GM18511 (cell line): ENCODE measurements at regions not wholly inside any gene's neighbourhood (a gene's known extent, or its start where the extent isn't known, plus 50 kb on each side); places are given as distances from the start of the nearest gene placed in this dataset.
"Not testable (repeated sequence)": the region's sequence is repeated elsewhere in the genome, so short reads cannot be mapped to it uniquely, and the experiment has no call there.

ENCODE experiments used
- ATAC-seq: cut with Tn5 transposase; IDR thresholded peaks from one replicate; pipeline ENCODE4 v1.9.1; 2021; ENCODE audit warnings: mild to moderate bottlenecking, moderate library complexity; ENCODE audit not compliant: unreplicated experiment

DNA sequence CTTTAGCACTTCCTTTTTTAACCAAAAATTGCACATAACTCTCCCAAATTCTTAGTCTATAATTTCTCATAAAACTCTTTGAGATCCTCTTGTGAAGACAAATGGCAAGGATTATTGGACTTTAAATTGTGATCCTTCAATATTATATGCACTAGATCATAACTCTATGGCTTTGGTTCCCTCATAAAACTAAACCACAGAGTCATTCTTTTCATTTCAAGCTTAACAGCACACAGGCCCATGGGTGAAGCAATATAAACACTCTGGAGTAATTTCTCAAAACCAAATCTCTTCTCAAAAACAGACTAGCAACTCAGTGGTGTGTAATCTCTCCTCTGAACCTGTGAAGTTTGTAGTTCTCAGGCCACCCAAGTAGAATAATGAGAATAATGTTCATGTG lies 171.0 kb upstream of the NECTIN3 start:
- no peak for ATAC-seq

DNA sequence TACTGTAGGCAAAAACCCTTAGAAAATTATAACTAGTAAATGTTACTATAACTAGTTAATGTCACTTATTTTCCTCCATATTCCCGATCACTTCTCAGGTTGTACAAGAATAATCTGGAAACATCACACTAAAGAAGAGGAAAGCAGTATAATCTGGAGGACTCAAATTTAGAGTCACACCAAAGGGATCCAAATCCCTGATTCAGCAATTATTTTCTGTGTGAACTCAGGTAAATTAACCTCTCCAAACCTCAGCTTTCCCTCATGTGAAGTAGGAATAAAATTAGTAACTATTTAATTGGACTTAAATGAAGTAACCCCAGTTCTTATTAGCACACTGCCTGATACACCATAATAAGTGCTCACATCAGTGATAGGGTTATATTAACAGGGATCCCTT lies 170.1 kb upstream of the NECTIN3 start:
- no peak for ATAC-seq

DNA sequence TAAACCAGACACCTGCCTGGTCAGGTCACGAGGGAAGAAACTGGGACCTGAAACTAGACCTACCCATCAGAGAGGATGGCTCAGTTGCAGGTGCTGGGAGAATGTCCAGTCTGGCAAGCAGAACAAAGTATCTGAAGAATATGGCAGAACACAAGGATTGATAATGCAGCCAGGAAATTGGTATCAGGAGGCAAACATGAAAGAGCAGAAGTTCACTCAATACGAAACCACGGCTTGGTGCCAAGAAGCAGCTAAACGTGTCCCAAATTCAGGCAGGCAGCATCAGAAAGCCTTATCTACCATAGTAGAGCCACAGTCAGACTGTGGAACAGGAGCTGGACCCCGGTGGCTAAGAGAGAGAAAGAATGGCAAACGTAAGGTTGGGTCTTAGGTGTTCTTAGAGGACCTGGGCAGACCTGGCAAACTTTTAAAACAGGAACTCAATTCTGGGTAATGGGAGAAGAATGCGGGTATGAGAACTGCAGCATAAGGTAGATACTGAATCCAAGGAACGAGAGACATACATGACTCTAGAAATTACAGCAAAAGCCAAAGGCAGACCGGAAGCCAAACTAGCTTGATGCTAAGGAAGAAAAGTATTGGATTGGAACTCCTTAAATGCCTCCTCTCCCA lies 169.0 kb upstream of the NECTIN3 start:
- no peak for ATAC-seq

DNA sequence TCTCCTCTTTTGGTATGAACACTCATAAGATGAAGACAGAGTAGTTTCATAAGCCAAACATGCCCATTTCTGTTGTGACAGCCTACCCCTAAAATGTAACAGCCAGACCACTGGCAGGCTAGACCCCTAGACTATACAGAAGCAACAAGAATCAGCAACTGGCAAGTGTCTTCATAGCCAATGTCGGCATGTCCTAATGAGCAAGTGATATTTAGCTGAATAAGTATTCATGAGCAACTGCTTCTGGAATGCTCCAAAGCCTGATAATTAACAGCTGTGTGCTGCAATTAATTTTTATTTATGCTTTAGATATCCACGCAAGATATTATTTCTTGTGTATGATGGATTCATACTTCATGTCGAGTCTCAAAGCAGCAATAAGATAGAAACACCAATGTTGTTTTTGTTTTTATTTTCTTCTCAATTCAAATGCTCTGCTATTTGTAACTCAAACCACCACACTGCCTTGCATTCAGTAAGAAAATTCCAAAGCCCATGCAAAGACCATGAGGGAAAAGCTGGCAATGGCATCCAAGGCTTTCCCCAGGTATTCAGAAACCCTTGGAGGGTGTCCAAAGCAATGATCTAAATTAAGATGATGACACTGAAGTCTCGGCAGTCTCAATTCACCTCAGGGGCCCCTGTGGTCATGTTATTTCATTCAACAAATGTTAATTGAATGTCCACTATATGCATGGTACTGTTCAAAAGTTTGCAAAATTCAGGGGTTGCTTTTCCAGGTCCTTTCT lies 167.7 kb upstream of the NECTIN3 start:
- ATAC-seq: no peak

DNA sequence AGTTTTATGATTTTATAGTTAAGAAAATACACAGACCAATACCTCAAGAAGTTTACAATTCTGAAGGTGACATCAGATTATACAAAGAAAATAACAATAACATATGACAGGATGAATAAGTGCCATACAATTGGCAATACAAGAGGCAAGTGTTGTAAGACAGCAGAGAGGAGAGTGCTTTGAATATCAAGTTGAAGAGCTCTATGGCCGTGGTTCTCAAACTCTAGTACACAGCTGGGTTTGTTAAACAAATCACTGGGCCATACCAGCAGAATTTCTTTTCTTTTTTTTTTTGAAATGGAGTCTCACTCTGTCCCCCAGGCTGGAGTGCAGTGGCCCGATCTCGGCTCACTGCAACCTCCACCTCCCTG lies 167.1 kb upstream of the NECTIN3 start:
- no peak for ATAC-seq

DNA sequence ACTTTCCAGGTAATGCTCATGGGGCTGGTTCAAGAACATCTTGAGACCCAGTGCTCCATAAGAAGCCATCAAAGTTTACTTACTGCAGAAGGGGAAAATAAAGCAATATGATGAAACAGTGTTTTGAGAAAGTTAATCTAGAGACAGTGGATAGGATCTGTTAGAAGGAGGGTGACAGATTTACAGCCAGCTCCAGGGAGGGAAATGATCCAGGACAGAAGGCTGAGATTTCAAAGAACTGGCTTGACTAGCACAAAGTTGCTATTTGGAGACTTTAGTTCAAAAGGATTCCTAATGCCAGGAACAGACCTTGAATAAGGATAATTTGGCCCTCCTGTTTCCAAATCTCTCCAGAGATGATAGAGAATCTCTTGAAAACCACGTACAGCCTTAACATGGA lies 166.5 kb upstream of the NECTIN3 start:
- no peak for ATAC-seq

DNA sequence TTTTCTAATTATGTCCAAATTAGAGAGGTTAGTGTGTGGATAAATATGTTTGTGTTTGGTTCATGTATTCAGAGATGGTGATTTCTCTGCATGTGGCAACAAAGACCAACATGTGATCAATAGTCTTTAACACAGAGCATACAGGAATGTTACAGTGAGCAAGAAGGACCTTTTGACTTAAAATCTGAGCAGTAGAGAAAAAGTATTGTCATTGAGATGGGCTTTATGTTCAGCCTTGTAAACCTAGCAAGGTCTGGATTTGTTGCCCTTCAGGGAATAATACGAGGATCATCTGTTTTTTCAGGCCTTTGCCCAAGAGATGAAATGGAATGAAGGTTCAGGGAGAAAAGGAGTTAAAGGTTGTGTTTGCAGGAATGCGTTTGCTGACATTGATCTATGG lies 161.8 kb upstream of the NECTIN3 start:
- no peak for ATAC-seq

DNA sequence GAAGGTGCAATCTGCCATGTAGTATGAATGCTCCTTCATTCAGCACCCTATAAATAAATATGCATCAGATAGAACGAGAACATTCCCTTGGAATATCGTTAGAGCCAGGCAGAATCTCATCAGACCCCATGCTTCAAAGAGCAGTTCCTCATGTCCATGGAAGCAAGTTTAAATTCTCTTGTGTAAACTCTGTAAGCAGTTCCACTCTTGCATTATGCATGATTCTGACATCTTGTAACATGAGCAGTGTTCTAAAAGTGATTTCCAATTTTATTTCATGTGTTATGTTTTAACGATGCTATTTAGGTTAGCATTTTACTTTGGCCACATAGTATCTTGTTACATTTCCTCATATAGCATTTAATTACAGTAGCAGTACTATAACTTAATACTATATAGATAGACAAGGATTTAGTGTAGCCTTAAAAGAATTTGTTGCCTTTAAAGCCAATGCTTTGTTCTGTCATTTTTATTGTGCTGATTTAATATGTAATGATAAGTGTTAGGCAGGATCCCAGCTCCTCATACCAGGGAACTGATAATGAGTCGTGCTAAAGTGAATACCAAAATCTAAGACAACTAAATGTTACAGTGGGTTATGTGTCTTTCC lies 161.2 kb upstream of the NECTIN3 start:
- ATAC-seq: no peak

DNA sequence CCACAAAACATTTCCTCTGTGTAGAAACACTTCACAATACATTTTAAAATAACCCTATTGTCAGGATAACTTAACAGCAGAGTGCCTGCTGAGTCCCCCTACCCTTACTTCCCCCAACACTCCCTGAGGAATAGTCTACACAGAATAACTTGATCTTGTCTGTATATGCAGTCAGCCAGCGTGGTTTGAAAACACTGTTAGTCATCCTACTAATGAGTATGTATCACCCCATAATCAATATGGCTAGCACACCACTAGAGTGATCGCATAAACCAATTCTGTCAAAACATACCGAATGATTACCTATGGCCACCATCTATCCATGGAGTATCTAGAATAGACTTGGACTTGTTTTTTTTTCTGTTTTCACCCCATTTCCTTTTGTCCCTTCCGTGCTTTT lies 152.7 kb upstream of the NECTIN3 start:
- no peak for ATAC-seq

DNA sequence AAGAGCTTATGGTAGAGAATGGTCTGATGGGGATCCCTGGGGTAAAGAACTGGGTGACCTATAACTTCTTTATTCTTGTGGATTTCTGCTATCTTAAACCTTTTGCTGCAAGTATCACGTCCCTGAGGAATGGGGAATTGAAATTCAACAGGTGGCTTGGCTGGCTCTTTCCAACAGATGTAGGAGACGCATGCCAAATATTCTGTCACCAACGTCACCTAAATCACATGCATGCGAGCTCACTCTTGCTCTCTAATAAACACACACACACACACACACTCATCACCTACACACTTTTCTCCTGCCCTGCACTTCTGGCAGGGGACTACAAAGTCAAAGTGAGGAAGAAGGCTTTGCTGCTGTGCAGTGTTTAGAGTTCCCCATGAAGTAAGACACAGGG lies 145.8 kb upstream of the NECTIN3 start:
- ATAC-seq: no peak

DNA sequence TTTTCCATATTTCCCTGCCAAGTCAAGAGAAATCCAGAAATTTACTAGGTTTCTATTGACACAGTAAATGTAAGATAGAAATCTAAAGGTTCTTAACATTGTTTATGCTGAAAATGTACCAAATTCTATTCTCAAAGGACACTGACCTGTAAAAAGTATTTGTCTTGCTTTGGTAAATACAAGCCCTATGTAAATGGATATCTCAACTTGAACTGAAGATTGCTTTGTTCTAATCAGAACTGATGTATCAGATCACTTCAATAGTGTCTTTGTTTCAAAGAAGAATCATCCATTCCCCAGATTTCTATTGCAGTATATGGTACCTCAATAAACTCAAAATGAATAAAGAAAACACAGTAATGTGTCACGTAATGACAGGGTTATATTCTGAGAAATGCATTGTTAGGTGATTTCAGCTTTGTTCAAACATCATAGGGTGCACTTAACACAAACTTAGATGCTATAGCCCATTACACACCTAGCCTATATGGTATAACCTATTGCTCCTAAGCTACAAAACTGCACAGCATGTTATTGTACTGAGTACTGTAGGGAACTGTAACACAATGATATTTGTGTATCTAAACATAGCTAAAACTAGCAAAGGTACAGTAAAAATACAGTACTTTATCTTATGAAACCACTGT lies 143.5 kb upstream of the NECTIN3 start:
- no peak for ATAC-seq

DNA sequence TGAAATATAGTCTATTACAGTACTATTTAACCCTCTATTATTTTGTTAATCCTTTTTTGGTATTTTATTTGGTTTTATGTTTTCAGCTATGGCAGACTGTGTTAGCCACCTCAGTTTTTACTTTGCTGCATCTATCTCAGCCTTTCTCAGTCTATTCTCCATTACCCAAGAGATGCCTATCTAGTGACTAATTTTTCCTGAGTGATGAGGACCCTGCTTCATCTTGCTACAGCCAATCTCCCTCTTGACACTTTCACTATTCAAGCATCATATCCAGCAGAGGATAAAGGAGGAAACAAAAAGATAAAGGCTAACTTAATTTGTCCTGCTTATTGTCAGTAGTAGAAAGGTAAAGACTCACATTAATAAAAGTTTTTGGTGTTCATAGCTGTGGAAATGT lies 141.8 kb upstream of the NECTIN3 start:
- no peak for ATAC-seq

DNA sequence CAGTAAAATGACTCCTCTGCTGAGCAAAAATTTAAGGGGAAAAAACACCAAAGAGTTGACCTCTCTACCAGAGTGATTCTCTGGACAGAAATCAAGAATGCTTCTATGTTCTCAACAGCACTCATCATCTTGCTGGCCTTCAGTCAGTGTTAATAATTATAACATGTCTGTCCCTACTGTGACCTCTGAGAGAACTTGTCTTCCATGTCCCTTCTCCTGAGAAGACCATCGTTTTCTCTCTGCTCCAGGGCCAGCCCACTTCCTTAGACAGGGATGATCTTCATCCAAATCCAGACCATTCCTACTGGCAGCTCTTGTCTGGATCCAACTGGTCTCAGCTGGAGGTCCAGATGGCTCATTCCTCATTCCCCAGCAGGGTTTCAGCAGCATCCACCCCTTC lies 139.0 kb upstream of the NECTIN3 start:
- ATAC-seq: no peak

DNA sequence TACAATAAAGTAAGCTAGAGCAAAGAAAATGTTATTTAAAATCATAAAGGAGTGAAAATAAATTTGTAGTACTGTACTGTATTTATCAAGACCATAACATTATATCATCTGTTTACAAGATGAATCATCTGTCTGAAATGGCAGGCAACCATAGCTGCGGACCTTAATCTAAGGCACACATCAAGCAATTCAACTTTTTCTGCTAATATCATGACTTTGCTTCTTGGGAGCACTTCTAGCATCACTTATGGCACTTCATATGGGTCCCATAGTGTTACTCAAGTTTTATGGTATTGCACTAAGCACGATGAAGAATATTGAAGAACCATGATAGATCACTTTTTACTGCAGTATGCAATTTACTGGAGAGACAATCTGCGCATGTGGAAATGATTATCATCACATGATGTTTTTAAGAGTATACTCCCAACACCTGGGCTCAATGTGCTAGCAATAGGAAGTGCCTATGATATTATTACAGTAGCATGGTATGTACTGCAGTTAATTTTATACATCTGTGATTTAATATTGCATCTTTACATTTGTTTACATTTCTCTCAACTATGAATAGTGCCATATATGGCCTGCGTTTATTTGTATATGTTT lies 137.7 kb upstream of the NECTIN3 start:
- ATAC-seq: no peak

DNA sequence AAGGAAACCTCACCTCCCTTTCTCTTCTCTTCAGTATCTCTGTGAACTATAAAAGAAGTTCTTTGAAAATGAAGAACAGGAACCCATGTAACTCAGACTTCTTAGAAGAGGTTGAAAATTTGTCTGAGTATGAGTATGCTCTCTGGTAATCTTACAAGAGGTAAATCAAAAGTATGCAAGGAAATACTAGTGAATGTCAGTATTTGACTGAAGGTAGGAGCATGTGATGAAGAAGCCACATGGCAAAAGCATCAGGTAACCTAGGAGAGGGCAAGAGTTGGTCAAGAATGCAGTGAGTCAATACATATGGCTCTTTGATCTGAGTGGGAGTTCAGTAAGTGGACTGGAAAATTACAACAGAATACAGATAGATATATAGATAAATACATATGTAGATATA lies 133.0 kb upstream of the NECTIN3 start:
- ATAC-seq: no peak

DNA sequence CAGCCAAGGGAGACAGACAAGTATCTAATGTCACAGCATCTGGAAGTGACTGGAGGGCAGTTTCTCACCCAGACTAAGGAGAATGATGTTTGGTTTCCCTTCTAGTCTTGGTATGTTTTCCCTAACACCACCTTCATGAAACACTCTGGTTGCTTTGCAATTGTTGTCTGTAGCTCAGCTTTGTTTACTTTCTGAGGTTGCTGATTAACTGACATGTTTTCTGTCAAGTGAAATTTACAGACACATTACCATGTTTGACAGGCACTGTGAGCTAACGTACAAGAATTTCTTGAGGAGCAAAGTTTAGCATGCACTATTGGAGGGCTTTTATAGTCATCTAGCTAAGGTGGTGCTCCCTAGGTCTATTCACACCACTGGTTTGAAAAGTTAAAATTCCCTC lies 131.6 kb upstream of the NECTIN3 start:
- ATAC-seq: no peak

DNA sequence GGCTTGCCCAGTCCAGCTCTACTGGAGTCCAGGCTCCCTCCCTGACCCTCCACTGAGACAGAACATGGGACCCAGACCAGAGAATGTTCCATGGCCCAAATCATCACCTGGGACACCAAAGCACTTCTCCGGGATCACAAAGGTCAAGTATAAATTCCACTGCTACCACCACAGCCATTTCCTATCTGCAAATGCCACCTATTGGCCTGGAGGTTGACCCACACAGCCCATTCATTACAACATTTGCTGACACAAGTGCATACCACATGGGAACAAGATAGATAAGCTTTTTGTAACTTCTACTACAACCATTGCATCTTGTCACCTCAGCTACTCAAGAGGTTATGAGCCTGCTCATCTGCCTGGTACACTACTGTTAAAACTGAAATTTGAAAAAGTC lies 126.8 kb upstream of the NECTIN3 start:
- ATAC-seq: no peak

DNA sequence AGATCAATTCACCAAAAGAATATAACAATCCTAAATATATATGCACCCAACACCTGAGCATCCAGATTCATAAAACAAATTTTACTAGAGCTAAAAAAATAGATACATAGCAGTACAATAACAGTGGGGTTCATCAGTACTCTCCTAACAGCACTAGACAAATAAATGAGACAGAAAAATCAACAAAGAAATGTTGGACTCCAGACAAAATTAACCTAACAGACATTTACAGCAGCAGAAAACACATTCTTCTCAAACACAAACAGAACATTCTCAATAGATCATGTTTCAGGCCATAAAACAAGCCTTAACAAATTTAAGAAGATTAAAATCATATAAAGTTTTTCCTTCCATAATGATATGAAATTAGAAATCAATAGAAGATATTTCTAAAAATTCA lies 124.8 kb upstream of the NECTIN3 start:
- ATAC-seq: no peak

DNA sequence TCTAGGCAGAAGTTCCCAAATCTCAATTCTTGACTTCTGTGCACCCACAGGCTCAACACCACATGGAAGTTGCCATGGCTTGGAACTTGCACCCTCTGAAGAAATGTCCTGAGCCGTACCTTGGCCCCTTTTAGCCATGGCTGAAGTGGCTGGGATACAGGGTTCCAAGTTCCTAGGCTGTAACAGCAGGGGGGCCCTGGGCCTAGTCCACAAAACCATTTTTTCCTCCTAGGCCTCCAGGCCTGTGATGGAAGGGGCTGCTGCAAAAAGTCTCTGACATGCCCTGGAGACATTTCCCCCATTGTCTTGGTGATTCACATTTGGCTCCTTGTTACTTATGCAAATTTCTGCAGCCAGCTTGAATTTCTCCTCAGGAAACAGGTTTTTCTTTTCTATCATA lies 122.4 kb upstream of the NECTIN3 start:
- ATAC-seq: not testable (repeated sequence)

DNA sequence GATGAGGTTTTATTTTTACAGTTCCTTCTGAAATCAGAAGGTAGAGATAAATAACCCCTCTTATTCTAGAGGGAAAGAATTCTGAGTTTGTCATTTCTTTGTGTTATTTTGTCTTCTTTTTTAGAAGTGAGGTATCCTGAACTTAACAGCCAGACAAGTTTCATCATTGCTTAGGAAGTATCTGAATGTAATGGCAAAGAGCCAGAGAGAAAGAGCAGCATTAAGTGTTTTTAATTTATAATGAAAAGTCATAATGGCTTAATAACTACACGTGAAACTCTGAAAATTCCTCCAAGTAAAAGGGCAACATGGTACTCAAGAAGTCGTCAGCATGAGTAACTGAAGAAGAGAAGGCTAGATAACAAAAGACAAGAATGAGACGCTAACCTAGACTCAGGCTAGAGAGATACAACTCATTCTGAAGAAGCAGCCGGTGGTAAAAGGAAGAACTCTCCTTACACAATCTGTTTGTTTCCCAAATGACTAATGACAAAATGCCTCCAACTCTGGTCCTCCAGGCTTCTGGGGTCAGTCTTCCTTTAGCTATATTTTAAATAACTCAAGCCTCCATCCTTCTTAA lies 116.2 kb upstream of the NECTIN3 start:
- ATAC-seq: no peak

DNA sequence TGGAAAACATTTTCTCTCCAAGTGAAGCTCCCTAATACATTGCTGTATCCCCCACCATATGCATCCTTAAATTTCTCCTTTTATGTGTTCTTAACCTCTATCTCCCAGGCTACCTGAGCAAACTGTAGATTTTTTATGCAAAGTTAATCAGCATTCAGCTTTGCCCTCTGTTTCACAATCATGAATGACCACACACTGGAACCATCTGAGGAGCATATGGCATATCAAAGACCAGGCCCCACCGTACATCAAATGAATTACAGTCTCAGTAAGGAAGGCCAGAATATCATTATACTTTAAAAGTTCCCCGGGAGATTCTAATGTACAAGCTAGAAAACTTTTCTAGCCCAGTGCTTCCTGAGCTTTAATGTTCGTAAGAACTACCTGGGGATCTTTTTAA lies 115.5 kb upstream of the NECTIN3 start:
- no peak for ATAC-seq
